GM12878 (cell line): ENCODE measurements at regions not wholly inside any gene's neighbourhood (a gene's known extent, or its start where the extent isn't known, plus 50 kb on each side); places are given as distances from the start of the nearest gene placed in this dataset.

Experiments used
- MYC ChIP-seq: IDR thresholded peaks from 2 replicates; pipeline ENCODE4 v1.6.1; 2011; ENCODE audit warnings: mild to moderate bottlenecking, low read length, moderate library complexity, inconsistent platforms; ENCODE audit not compliant: insufficient read depth, insufficient replicate concordance, insufficient read length, severe bottlenecking
- STAT3 ChIP-seq: IDR thresholded peaks from 2 replicates; pipeline ENCODE4 v1.6.1; 2011; ENCODE audit warnings: low read depth, low read length, improper control_type of control experiment

GRCh38 chr12:74292351-74293194, 245.1 kb upstream of the ATXN7L3B start:
- no peak for TF ChIP-seq STAT3
- TF ChIP-seq MYC = no peak
